GM04504 (cell line): ENCODE measurements at regions not wholly inside any gene's neighbourhood (a gene's known extent, or its start where the extent isn't known, plus 50 kb on each side); places are given as distances from the start of the nearest gene placed in this dataset.

Experiments used
- DNase-seq: peaks from one replicate; pipeline ENCODE4 v3.0.0-alpha.2; 2012; ENCODE audit warnings: low read depth

DNA sequence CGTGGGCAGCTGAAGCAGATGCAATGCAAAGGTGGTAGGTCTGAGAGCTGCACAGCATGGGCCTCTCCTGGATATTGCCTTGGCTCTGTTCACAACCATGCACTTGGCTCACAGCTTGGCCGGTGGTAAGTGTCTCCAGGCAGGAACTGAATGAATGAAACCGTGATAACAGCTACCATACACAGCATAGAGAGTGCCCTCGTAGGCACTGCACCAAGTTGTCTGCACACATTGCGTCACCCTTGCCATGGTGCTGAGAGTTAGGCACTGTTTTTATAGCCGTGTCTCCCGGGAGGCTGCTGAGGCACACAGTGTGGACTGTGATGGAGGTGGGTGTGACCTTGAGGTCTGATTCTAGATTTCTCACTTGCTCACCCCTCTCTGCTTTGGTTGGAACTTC, 157.6 kb upstream of the VASH1 start:
- DNase-seq = no peak

DNA sequence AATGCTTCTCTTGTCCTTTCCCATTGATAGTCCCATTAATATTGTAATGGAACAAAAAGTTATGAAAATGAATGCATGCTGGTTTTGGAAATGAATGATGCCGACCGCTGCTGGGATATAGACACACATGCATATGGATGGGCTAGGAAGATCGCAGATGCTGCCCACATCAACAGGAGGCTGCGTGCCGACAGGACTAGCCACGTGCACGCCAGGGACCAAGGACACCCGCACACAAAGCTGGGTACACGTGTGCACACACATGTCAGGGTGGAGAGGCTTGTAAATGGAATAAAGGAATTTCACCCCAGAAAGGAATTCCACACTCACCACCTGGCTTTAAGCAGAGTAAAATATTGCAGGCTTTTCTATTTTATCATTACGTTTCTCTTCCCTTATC, 153.8 kb upstream of the VASH1 start:
- no peak for DNase-seq

DNA sequence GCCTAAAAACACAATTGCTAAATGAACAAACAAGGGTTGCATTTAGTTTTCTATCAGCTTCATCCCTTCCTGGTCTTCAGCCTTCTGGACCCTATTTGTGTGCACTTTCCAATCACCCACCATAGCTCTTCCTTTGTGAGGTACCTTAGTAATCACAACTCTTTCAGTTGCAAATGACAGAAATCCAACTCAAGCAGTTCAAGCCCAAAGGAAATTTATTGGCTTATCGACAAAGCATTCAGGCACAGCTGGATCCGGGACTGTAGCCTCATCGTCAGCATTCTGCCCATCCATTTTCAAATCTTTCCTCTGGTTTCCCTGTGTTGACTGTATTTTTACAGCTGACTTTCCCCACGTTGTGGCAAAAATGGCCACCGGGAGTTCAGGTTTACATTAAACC, 148.6 kb upstream of the VASH1 start:
- DNase-seq = no peak

DNA sequence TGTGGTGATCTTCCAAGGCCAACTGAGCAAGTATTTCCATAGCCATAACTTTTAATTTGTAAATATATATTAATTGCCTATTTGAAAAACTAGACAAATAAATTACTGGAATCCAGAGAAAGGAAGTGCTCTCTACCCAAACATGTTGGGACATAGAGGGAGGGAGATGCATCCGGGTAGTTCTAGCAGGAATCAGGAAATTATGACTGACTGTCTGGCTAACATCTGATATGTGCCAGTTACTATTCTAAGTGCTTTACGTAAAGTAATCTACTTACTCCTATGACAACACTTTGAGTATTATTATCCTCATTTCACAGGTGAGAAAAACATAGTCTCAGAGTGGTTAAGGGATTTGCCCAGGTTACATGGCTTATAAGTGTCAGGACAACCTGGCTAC, 147.7 kb upstream of the VASH1 start:
- no peak for DNase-seq

DNA sequence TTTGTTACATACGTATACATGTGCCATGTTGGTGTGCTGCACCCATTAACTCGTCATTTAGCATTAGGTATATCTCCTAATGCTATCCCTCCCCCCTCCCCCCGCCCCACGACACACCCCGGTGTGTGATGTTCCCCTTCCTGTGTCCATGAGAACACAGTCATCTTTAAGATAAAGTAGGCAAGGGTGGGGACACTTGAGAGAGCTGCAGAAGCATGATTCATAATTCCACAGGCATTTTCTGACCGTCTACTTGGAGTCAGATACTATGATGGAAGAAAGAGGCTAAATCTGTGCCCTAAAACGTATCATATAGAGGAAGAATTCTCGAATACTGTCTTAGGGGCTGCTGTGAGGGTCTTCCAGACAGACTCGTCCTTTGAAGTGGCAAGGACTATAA, 145.9 kb upstream of the VASH1 start:
- no peak for DNase-seq

DNA sequence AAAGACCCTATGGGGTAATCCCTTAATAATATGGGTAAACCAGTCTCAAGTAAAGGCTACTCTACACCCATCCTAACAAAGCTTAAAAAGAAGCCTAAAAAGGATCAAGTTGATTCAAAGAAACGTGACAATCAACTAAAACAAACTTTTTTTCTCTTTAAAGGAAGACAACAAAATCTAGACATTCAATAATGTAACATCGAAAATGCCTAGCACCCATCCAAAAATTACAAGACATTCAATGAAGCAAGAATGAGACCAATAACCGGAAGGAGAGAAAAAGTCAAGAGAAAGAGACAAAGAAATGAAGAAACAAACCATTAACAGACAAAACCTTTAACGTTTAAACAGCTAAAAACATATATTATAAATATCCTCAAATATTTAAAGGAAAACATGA, 143.8 kb upstream of the VASH1 start:
- DNase-seq = no peak

DNA sequence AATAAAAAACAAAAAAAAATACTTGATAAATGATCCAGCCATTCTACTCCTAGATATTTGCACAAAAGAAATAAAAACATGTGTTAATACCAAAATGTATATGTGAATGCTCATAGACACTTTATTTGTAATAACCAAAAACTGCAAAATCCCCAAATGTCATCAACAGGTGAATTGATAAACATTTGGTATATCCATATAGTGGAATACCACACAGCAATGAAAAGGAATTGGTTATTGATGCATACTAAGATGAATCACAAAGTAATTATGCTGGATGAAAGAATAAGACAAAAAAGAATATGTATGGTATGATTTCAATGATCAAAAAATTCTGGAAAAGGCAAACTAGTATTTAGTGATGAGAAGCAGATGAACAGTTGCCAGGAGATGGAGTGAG, 124.7 kb upstream of the VASH1 start:
- DNase-seq = no peak

- no peak for DNase-seq
These were observed 122.4 kb upstream of the VASH1 start for GRCh38 chr14:76638841-76639240.

GRCh38 chr14:76639606-76640229, 121.5 kb upstream of the VASH1 start:
- no peak for DNase-seq

DNA sequence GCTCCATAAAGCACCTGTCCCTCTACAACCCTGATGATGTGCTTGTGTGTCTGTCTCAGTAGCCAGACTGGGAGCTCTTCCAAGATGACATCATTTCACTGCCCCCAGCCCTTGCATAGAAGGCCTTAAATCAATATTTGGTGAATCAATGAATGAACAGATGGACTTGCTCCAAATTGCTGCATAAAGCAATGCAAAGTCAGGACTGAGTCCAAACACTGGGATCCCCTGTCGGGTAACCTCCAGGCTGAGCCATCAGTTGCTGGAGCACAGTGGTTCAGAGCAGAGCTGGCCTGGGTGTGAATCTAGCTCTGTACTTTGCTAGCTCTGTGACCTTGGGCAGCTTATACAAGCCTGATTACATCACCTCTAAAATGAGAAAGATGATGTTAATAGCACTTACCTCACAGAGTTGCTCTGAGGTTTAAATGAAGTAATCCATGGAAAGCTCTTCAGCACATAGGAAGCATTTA, 120.3 kb upstream of the VASH1 start:
- DNase-seq = no peak

- DNase-seq = no peak
These were observed 119.7 kb upstream of the VASH1 start for GRCh38 chr14:76641541-76641940.

GRCh38 chr14:76643887-76644286, 117.4 kb upstream of the VASH1 start:
- no peak for DNase-seq

GRCh38 chr14:76644855-76645518, 116.3 kb upstream of the VASH1 start:
- no peak for DNase-seq

DNA sequence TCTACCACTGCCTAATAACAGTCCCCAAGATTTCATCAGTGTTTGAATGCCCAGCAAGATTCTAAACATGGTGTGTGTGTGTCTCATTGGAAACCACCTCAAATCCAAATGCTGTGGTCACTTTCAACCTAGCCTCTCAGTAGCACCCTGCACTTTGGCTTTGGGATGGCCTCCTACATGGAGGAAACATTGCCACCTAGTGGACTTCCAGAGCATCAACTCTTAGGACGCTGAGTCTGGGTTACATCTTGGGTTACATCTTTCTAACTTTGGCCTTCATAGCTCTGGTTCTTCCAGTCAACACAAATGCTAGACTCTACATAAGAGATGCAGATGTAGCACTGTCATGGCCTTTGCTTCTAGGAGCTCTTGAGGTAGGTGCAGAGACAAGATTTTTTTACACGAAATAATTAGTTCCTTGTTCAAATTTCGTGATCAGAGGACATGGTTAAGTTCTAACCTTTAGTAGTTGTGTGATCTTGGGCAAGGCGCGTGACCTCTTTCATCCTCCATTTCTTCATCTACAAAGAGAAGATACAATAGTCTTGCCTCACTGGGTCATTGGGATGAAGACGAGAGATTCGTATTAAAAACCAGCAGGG, 113.5 kb upstream of the VASH1 start:
- DNase-seq = peak; percentile 28

- DNase-seq = no peak
These were observed 109.7 kb upstream of the VASH1 start for GRCh38 chr14:76651410-76652055.

GRCh38 chr14:76653875-76654572, 107.2 kb upstream of the VASH1 start:
- no peak for DNase-seq

DNA sequence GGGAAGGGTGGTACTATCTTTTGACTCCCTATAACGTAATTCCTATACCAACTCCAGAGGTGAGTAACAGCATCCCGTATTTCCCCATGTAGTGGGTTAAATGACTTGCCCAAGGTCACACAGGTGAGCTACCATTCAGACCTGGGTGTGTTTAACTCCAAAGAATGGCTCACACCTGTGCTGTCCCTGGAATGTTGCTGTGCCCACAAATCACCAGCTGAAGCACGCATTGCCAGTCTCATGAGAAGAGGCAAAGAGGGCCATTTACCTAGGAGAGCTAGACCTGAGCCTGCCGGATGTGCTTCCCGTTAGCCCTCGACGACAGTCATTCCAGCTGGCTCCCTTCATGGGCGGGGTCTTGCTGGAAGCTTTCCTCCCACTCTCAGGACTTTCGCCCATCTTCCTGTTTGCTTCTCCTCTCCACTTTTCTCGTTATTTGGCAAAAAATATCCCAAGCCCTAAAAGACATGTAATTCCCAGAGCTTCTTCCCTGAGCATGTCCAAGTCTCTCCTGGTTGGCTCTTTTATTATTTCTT, 106.6 kb upstream of the VASH1 start:
- DNase-seq = no peak

- DNase-seq = no peak
These were observed 105.9 kb upstream of the VASH1 start for GRCh38 chr14:76655331-76655730.

DNA sequence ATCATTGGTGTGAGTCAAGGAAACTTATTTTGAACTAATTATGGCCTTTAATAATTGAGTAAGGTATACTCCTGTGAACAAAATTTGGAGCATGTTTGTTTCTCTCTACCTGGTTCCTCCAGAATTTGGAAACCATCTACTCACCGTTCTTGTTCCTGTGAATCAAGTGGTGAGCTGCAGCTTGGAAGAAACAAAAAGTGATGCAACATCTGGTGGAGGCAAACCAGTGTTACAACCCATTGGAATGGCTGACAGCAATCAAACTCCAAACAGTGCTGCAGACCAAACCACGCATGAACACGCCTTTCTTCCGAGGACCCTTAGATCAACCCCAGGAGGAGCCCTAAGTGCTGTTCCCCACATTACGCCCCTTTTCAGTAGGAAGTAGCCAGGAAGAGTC, 104.7 kb upstream of the VASH1 start:
- DNase-seq = no peak

DNA sequence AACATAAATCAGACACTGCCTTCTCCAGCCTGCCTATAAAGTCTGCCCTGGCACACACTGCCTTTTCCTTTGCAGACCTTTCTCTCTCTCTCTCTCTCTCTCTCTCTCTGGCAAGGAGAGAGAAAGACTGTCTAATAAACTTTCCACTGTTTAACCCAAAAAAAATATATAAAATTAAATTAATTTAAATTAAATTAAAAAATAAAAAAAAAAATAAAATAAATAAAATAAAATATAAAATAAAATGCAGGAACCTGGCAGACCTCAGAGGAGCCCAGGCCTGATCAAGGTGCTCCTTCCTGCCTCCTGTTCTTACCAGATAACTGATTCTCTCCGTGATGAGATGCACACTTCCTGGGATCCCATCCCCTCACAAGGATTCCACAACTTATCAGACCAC, 103.9 kb upstream of the VASH1 start:
- DNase-seq = no peak

- no peak for DNase-seq
These were observed 103.4 kb upstream of the VASH1 start for GRCh38 chr14:76657846-76658245.

- DNase-seq = no peak
These were observed 98.7 kb upstream of the VASH1 start for GRCh38 chr14:76662580-76662979.
